ENCODE measurements at regions not wholly inside any gene's neighbourhood (a gene's known extent, or its start where the extent isn't known, plus 50 kb on each side); places are given as distances from the start of the nearest gene placed in this dataset.
"Not testable (repeated sequence)": the region's sequence is repeated elsewhere in the genome, so short reads cannot be mapped to it uniquely, and the experiment has no call there.

DNA sequence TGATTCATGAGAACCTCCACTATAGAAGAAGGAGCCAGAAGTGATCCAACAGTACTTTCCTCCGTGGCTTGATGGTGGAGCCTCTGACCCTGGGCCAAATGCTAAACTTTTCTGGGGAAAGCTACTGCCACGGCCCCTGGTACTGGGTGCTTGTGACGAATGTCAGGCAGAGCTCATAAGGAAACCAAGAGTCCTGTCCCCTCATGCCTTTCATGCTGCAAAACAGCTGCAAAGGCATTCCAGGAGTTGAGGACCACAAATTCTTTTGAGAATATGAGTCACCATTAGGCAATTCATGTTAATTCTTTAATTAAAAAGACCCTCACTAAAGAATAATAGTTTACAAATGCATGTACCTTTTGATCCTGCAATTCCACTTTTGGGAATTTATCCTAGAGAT is 700.4 kb upstream of the FAM241A start:
- H3K4me2 ChIP-seq (ENCODE audit: low read depth, low read length); H3K14ac ChIP-seq (replicated peaks; ENCODE audit: low read depth, low read length); H3K23ac ChIP-seq (ENCODE audit: low read depth, low read length); H4K5ac ChIP-seq (ENCODE audit: low read depth, low read length); H4K8ac ChIP-seq (ENCODE audit: low read depth in 2 of 2, low read length in 2 of 2); H2BK15ac ChIP-seq (ENCODE audit: low read depth, low read length); H2AK9ac ChIP-seq (replicated peaks; ENCODE audit: low read depth, low read length, poor library complexity); ATAC-seq (ENCODE audit: low read depth); H3K9me1 ChIP-seq (ENCODE audit: insufficient read depth, low read length); H3K4me1 ChIP-seq (ENCODE audit: control insufficient read depth, insufficient read depth, low read length); in situ Hi-C loops (cut with MboI; ENCODE audit: low sequenced_read_pairs); H3K9ac ChIP-seq (ENCODE audit: low read depth, low read length); H3K56ac ChIP-seq (ENCODE audit: extremely low read depth, insufficient read depth, low read length); H2BK120ac ChIP-seq (ENCODE audit: low read depth, low read length); BruUV-seq (replicated peaks); H4K20me1 ChIP-seq (ENCODE audit: insufficient read depth, low read length); H3K18ac ChIP-seq (ENCODE audit: low read depth, low read length); H2AFZ ChIP-seq (replicated peaks; ENCODE audit: low read length, poor library complexity); H2BK20ac ChIP-seq (ENCODE audit: low read depth, low read length); H2AK5ac ChIP-seq (ENCODE audit: low read depth, low read length); DNase-seq; H3K4ac ChIP-seq (ENCODE audit: low read depth, low read length); H3K9me3 ChIP-seq (ENCODE audit: control insufficient read depth, insufficient read depth, low read length); dilution Hi-C loops (cut with HindIII; ENCODE audit: low sequenced_read_pairs, unreplicated experiment); H3K79me1 ChIP-seq (ENCODE audit: low read depth in 1 of 2, low read length in 2 of 2); CTCF ChIA-PET; H3K27me3 ChIP-seq (ENCODE audit: control insufficient read depth, insufficient read depth, low read length); H4K91ac ChIP-seq (ENCODE audit: insufficient read depth, low read depth, low read length); H2BK5ac ChIP-seq (ENCODE audit: low read depth, low read length, poor library complexity, severe bottlenecking); H3K27ac ChIP-seq (ENCODE audit: insufficient read depth, low read length); POLR2A ChIA-PET (ENCODE audit: unreplicated experiment); H3K4me3 ChIP-seq (ENCODE audit: insufficient read depth, low read depth, low read length); H3K36me3 ChIP-seq (ENCODE audit: control insufficient read depth, insufficient read depth, low read length): not testable (repeated sequence)
- no CpG with 5 or more reads among the region's 3 CpGs for WGBS, 2 experiments (ENCODE audit: extremely low coverage in 2 of 2, insufficient read length in 1 of 2)
- intact Hi-C loops (cut with micrococcal nuclease): loop anchor here (5.0 kb wide), 1 partner anchor 167 kb away; no protein-coding TSS in a partner anchor

Measured in IMR-90 (cell line).